ENCODE measurements at regions not wholly inside any gene's neighbourhood (a gene's known extent, or its start where the extent isn't known, plus 50 kb on each side); places are given as distances from the start of the nearest gene placed in this dataset.

- no TSS peak for BruUV-seq (replicated peaks)
- Histone ChIP-seq H3K4me3 (ENCODE audit: low read depth, low read length, poor library complexity, severe bottlenecking) (no peak overlapping the region), H3K27ac (ENCODE audit: low read depth, low read length, poor library complexity, severe bottlenecking) (no peak overlapping the region), H3K36me3 (ENCODE audit: insufficient read depth, low read length, poor library complexity, severe bottlenecking) (no peaks in the 10 kb centered on the region), H3K9me3 (ENCODE audit: low read depth, low read length, poor library complexity, severe bottlenecking) (no peaks in the 10 kb centered on the region), H3K27me3 (replicated peaks; ENCODE audit: insufficient read depth, low read depth, low read length, poor library complexity) (peaks cover 2% of the 10 kb centered on the region), H3K4me1 (ENCODE audit: insufficient read depth, low read length, poor library complexity, severe bottlenecking) (no peaks in the 10 kb centered on the region)
- TF ChIP-seq CTCF (conservative IDR thresholded peaks at IDR 0.05; ENCODE audit: low read depth, low read length) = no peak
- no peak for TF ChIP-seq EZH2 (IDR thresholded peaks at IDR 0.05; ENCODE audit: borderline replicate concordance, low read depth, low read length, poor library complexity, severe bottlenecking)
- ChIA-PET POLR2A (ENCODE audit: low non-redundant PET) (interaction anchor here (0.6 kb wide), 1 partner anchor 68 kb away, joined by 4 read pairs; no protein-coding TSS in a partner anchor), CTCF (no interaction called here)
- DNase-seq (ENCODE audit: low spot score) = no peak
- intact Hi-C loops (cut with micrococcal nuclease; ENCODE audit: unreplicated experiment) = no loop called here
Observed at GRCh38 chr12:63508543-63508942, 159.8 kb downstream of the DPY19L2 start.

GRCh38 chr12:63499567-63499966 is 168.7 kb downstream of the DPY19L2 start:
- DNase-seq (ENCODE audit: low spot score) = no peak
- no TSS peak for BruUV-seq (replicated peaks)
- TF ChIP-seq CTCF (conservative IDR thresholded peaks at IDR 0.05; ENCODE audit: low read depth, low read length) = no peak
- TF ChIP-seq EZH2 (IDR thresholded peaks at IDR 0.05; ENCODE audit: borderline replicate concordance, low read depth, low read length, poor library complexity, severe bottlenecking) = no peak
- Histone ChIP-seq H3K27ac (ENCODE audit: low read depth, low read length, poor library complexity, severe bottlenecking) (no peak overlapping the region), H3K36me3 (ENCODE audit: insufficient read depth, low read length, poor library complexity, severe bottlenecking) (no peaks in the 10 kb centered on the region), H3K4me3 (ENCODE audit: low read depth, low read length, poor library complexity, severe bottlenecking) (no peak overlapping the region), H3K27me3 (replicated peaks; ENCODE audit: insufficient read depth, low read depth, low read length, poor library complexity) (peaks cover 4% of the 10 kb centered on the region), H3K9me3 (ENCODE audit: low read depth, low read length, poor library complexity, severe bottlenecking) (no peaks in the 10 kb centered on the region), H3K4me1 (ENCODE audit: insufficient read depth, low read length, poor library complexity, severe bottlenecking) (no peaks in the 10 kb centered on the region)
- intact Hi-C loops (cut with micrococcal nuclease; ENCODE audit: unreplicated experiment) = no loop called here
- POLR2A ChIA-PET (ENCODE audit: low non-redundant PET) = no interaction called here
- CTCF ChIA-PET = no interaction called here

GRCh38 chr12:63498239-63498638 is 170.1 kb downstream of the DPY19L2 start:
- no peaks in the 10 kb centered on the region for H3K9me3 ChIP-seq (ENCODE audit: low read depth, low read length, poor library complexity, severe bottlenecking)
- no peak for DNase-seq (ENCODE audit: low spot score)
- H3K36me3 ChIP-seq (ENCODE audit: insufficient read depth, low read length, poor library complexity, severe bottlenecking) = no peaks in the 10 kb centered on the region
- no peaks in the 10 kb centered on the region for H3K4me1 ChIP-seq (ENCODE audit: insufficient read depth, low read length, poor library complexity, severe bottlenecking)
- no peak overlapping the region for H3K4me3 ChIP-seq (ENCODE audit: low read depth, low read length, poor library complexity, severe bottlenecking)
- TF ChIP-seq CTCF (conservative IDR thresholded peaks at IDR 0.05; ENCODE audit: low read depth, low read length) (no peak), EZH2 (IDR thresholded peaks at IDR 0.05; ENCODE audit: borderline replicate concordance, low read depth, low read length, poor library complexity, severe bottlenecking) (no peak)
- no peak overlapping the region for H3K27ac ChIP-seq (ENCODE audit: low read depth, low read length, poor library complexity, severe bottlenecking)
- POLR2A ChIA-PET (ENCODE audit: low non-redundant PET) = no interaction called here
- no TSS peak for BruUV-seq (replicated peaks)
- CTCF ChIA-PET = no interaction called here
- intact Hi-C loops (cut with micrococcal nuclease; ENCODE audit: unreplicated experiment) = no loop called here
- no peaks in the 10 kb centered on the region for H3K27me3 ChIP-seq (replicated peaks; ENCODE audit: insufficient read depth, low read depth, low read length, poor library complexity)

Data from A673 (cell line).